NCI-H1930 (cell line): ENCODE measurements at regions not wholly inside any gene's neighbourhood (a gene's known extent, or its start where the extent isn't known, plus 50 kb on each side); places are given as distances from the start of the nearest gene placed in this dataset.

Experiments used
- DNase-seq, 2 experiments: peaks; one replicate each; lab custom pipeline; 2025; lab: John Stamatoyannopoulos, UW

- no peak for DNase-seq
Measured at GRCh38 chr1:60173729-60174505, 100.3 kb upstream of the C1orf87 start.

- peak in 1 of 2 experiments; percentile 15 for DNase-seq
Measured at GRCh38 chr1:60173006-60173405, 99.4 kb upstream of the C1orf87 start.

GRCh38 chr1:60171801-60172200 is 98.2 kb upstream of the C1orf87 start:
- DNase-seq: no peak

- no peak for DNase-seq
Measured at GRCh38 chr1:60170709-60171108, 97.1 kb upstream of the C1orf87 start.

- DNase-seq: no peak
Measured at GRCh38 chr1:60169206-60169605, 95.6 kb upstream of the C1orf87 start.

GRCh38 chr1:60162936-60163335 is 89.4 kb upstream of the C1orf87 start:
- DNase-seq: no peak

GRCh38 chr1:60160141-60160540 is 86.6 kb upstream of the C1orf87 start:
- DNase-seq: no peak

GRCh38 chr1:60156371-60156770 is 82.8 kb upstream of the C1orf87 start:
- DNase-seq: no peak

- DNase-seq: no peak
Measured at GRCh38 chr1:60153961-60154360, 80.4 kb upstream of the C1orf87 start.

GRCh38 chr1:60152891-60153290 is 79.3 kb upstream of the C1orf87 start:
- DNase-seq: no peak

GRCh38 chr1:60151311-60151710 is 77.7 kb upstream of the C1orf87 start:
- DNase-seq: no peak

GRCh38 chr1:60149251-60149650 is 75.7 kb upstream of the C1orf87 start:
- no peak for DNase-seq

GRCh38 chr1:60146884-60147283 is 73.3 kb upstream of the C1orf87 start:
- DNase-seq: no peak

GRCh38 chr1:60145771-60146170 is 72.2 kb upstream of the C1orf87 start:
- DNase-seq: no peak

- DNase-seq: no peak
Measured at GRCh38 chr1:60141743-60142142, 68.2 kb upstream of the C1orf87 start.

- no peak for DNase-seq
Measured at GRCh38 chr1:60141276-60141675, 67.7 kb upstream of the C1orf87 start.

GRCh38 chr1:60137406-60137805 is 63.8 kb upstream of the C1orf87 start:
- DNase-seq: no peak

- DNase-seq: no peak
Measured at GRCh38 chr1:60136395-60136794, 62.8 kb upstream of the C1orf87 start.

GRCh38 chr1:60134716-60135115 is 61.1 kb upstream of the C1orf87 start:
- no peak for DNase-seq

- no peak for DNase-seq
Measured at GRCh38 chr1:60133848-60134247, 60.3 kb upstream of the C1orf87 start.

- no peak for DNase-seq
Measured at GRCh38 chr1:60133000-60133673, 59.6 kb upstream of the C1orf87 start.

- no peak for DNase-seq
Measured at GRCh38 chr1:60132108-60132507, 58.5 kb upstream of the C1orf87 start.

- DNase-seq: no peak
Measured at GRCh38 chr1:60130703-60131102, 57.1 kb upstream of the C1orf87 start.

GRCh38 chr1:60129911-60130310 is 56.3 kb upstream of the C1orf87 start:
- no peak for DNase-seq
